Stimulated activated naive B cell treated with anti-CD40 and anti-IgM and Interleukin-4, amounts not matched to agents 10 μg/mL and 1 μg/mL and 100 μg/mL, for 72 hours (primary cell): ENCODE measurements at regions not wholly inside any gene's neighbourhood (a gene's known extent, or its start where the extent isn't known, plus 50 kb on each side); places are given as distances from the start of the nearest gene placed in this dataset.
"Not testable (repeated sequence)": the region's sequence is repeated elsewhere in the genome, so short reads cannot be mapped to it uniquely, and the experiment has no call there.

Experiments
- ATAC-seq, 2 donors: fragments of 150-1000 bp; cut with Tn5 transposase; replicated peaks; 2 replicates each; pipeline ENCODE4 v1.10.0; 2021; ENCODE audit warnings: moderate library complexity in 1 of 2
- DNase-seq: peaks from one replicate; pipeline ENCODE4 v3.0.0; 2021
- H3K27ac Mint-ChIP-seq: one replicate; pipeline ENCODE4 v1.8.0; 2022; ENCODE audit warnings: mild to moderate bottlenecking, mixed read lengths
- H3K27me3 Mint-ChIP-seq, 2 donors: one replicate each; pipeline ENCODE4 v1.8.0; 2022; ENCODE audit warnings: mixed read lengths in 2 of 2
- H3K36me3 Mint-ChIP-seq, 2 donors: one replicate each; pipeline ENCODE4 v1.8.0; 2022; ENCODE audit warnings: mixed read lengths in 2 of 2, mild to moderate bottlenecking in 1 of 2
- H3K4me1 Mint-ChIP-seq, 2 donors: one replicate each; pipeline ENCODE4 v1.8.0; 2022; ENCODE audit warnings: mixed read lengths in 2 of 2, mild to moderate bottlenecking in 1 of 2
- H3K4me3 Mint-ChIP-seq, 2 donors: one replicate each; pipeline ENCODE4 v1.8.0; 2022; ENCODE audit warnings: mild to moderate bottlenecking in 2 of 2, mixed read lengths in 2 of 2, moderate library complexity in 1 of 2
- H3K9me3 Mint-ChIP-seq, 2 donors: one replicate each; pipeline ENCODE4 v1.8.0; 2022; ENCODE audit warnings: mixed read lengths in 2 of 2, mild to moderate bottlenecking in 1 of 2

GRCh38 chr10:2881720-2882620 is 185.4 kb upstream of the PFKP start:
- ATAC-seq, result no peak
- no peak overlapping the region for H3K27ac Mint-ChIP-seq

GRCh38 chr10:2880050-2880449 is 187.3 kb upstream of the PFKP start:
- H3K4me3 Mint-ChIP-seq, H3K36me3 Mint-ChIP-seq, H3K9me3 Mint-ChIP-seq, H3K4me1 Mint-ChIP-seq, DNase-seq, ATAC-seq, H3K27ac Mint-ChIP-seq: not testable (repeated sequence)
- H3K27me3 Mint-ChIP-seq, result peaks cover 14 to 21% of the 10 kb centered on the region in 2 donors

More at GRCh38 chr10:2881720-2882620, 185.4 kb upstream of the PFKP start:
- no peak for DNase-seq
- H3K9me3 Mint-ChIP-seq, result no peaks in the 10 kb centered on the region
- H3K36me3 Mint-ChIP-seq, result no peaks in the 10 kb centered on the region
- no peak overlapping the region for H3K4me3 Mint-ChIP-seq
- peaks cover 14 to 21% of the 10 kb centered on the region in 2 donors for H3K27me3 Mint-ChIP-seq
- no peaks in the 10 kb centered on the region for H3K4me1 Mint-ChIP-seq

- Mint-ChIP-seq H3K9me3 (no peaks in the 10 kb centered on the region), H3K27ac (no peak overlapping the region), H3K27me3 (peaks cover 12 to 22% of the 10 kb centered on the region in 2 donors), H3K4me3 (no peak overlapping the region), H3K36me3 (no peaks in the 10 kb centered on the region), H3K4me1 (no peaks in the 10 kb centered on the region)
- ATAC-seq (no peak), DNase-seq (no peak)
Observed at GRCh38 chr10:2878818-2879217, 188.5 kb upstream of the PFKP start.

GRCh38 chr10:2876032-2876431 is 191.3 kb upstream of the PFKP start:
- Mint-ChIP-seq H3K27me3 (peaks cover 22 to 24% of the 10 kb centered on the region in 2 donors), H3K9me3 (no peaks in the 10 kb centered on the region), H3K36me3 (no peaks in the 10 kb centered on the region), H3K27ac (no peak overlapping the region), H3K4me3 (no peak overlapping the region), H3K4me1 (no peaks in the 10 kb centered on the region)
- DNase-seq, result no peak
- no peak for ATAC-seq

- Mint-ChIP-seq H3K4me1 (no peaks in the 10 kb centered on the region), H3K36me3 (no peaks in the 10 kb centered on the region), H3K9me3 (no peaks in the 10 kb centered on the region), H3K4me3 (no peak overlapping the region), H3K27me3 (peaks cover 16 to 19% of the 10 kb centered on the region in 2 donors), H3K27ac (no peak overlapping the region)
- DNase-seq, result no peak
- ATAC-seq, result no peak
Observed at GRCh38 chr10:2874963-2875362, 192.4 kb upstream of the PFKP start.

GRCh38 chr10:2873769-2874168 is 193.6 kb upstream of the PFKP start:
- Mint-ChIP-seq H3K4me3 (no peak overlapping the region), H3K27ac (no peak overlapping the region), H3K4me1 (no peaks in the 10 kb centered on the region), H3K36me3 (no peaks in the 10 kb centered on the region), H3K9me3 (no peaks in the 10 kb centered on the region), H3K27me3 (peaks cover 13 to 22% of the 10 kb centered on the region in 2 donors)
- ATAC-seq, result no peak
- DNase-seq, result no peak

GRCh38 chr10:2871673-2872219 is 195.6 kb upstream of the PFKP start:
- DNase-seq (no peak), ATAC-seq (no peak)
- Mint-ChIP-seq H3K9me3 (no peaks in the 10 kb centered on the region), H3K4me3 (no peak overlapping the region), H3K27ac (no peak overlapping the region), H3K4me1 (no peaks in the 10 kb centered on the region), H3K36me3 (no peaks in the 10 kb centered on the region), H3K27me3 (peaks cover 23 to 36% of the 10 kb centered on the region in 2 donors)

GRCh38 chr10:2870654-2871053 is 196.7 kb upstream of the PFKP start:
- Mint-ChIP-seq H3K27me3 (peaks cover 23 to 36% of the 10 kb centered on the region in 2 donors), H3K4me3 (no peak overlapping the region), H3K27ac (no peak overlapping the region), H3K36me3 (no peaks in the 10 kb centered on the region), H3K9me3 (no peaks in the 10 kb centered on the region), H3K4me1 (no peaks in the 10 kb centered on the region)
- ATAC-seq (no peak), DNase-seq (no peak)

GRCh38 chr10:2867788-2868299 is 199.5 kb upstream of the PFKP start:
- ATAC-seq (no peak), DNase-seq (no peak)
- Mint-ChIP-seq H3K4me3 (no peak overlapping the region), H3K27ac (no peak overlapping the region), H3K36me3 (no peaks in the 10 kb centered on the region), H3K27me3 (peaks cover 20 to 30% of the 10 kb centered on the region in 2 donors), H3K9me3 (no peaks in the 10 kb centered on the region), H3K4me1 (no peaks in the 10 kb centered on the region)

GRCh38 chr10:2866569-2866968 is 200.8 kb upstream of the PFKP start:
- H3K4me3 Mint-ChIP-seq, result no peak overlapping the region
- H3K36me3 Mint-ChIP-seq, result no peaks in the 10 kb centered on the region
- no peak for DNase-seq
- no peak overlapping the region for H3K27ac Mint-ChIP-seq
- H3K4me1 Mint-ChIP-seq, result no peaks in the 10 kb centered on the region
- ATAC-seq, result no peak
- H3K27me3 Mint-ChIP-seq, result peaks cover 23 to 25% of the 10 kb centered on the region in 2 donors
- no peaks in the 10 kb centered on the region for H3K9me3 Mint-ChIP-seq

GRCh38 chr10:2861632-2862210 is 205.6 kb upstream of the PFKP start:
- ATAC-seq, result no peak
- peaks cover 0 to 10% of the 10 kb centered on the region in 2 donors for H3K27me3 Mint-ChIP-seq
- H3K27ac Mint-ChIP-seq, result no peak overlapping the region
- no peak for DNase-seq
- H3K4me3 Mint-ChIP-seq, result no peak overlapping the region
- no peaks in the 10 kb centered on the region for H3K4me1 Mint-ChIP-seq
- H3K9me3 Mint-ChIP-seq, result peaks cover 3 to 5% of the 10 kb centered on the region in 2 donors
- no peaks in the 10 kb centered on the region for H3K36me3 Mint-ChIP-seq

- Mint-ChIP-seq H3K27ac (no peak overlapping the region), H3K4me1 (no peaks in the 10 kb centered on the region), H3K36me3 (no peaks in the 10 kb centered on the region), H3K4me3 (no peak overlapping the region), H3K27me3 (peaks cover 11 to 17% of the 10 kb centered on the region in 2 donors), H3K9me3 (peaks cover 3 to 5% of the 10 kb centered on the region in 2 donors)
- ATAC-seq (no peak), DNase-seq (no peak)
Observed at GRCh38 chr10:2858452-2858851, 208.9 kb upstream of the PFKP start.

GRCh38 chr10:2856598-2856997 is 210.8 kb upstream of the PFKP start:
- peaks cover 3 to 5% of the 10 kb centered on the region in 2 donors for H3K9me3 Mint-ChIP-seq
- no peak overlapping the region for H3K4me3 Mint-ChIP-seq
- DNase-seq (no peak), ATAC-seq (no peak)
- H3K27me3 Mint-ChIP-seq, result peaks cover 11 to 12% of the 10 kb centered on the region in 2 donors
- no peaks in the 10 kb centered on the region for H3K4me1 Mint-ChIP-seq
- no peaks in the 10 kb centered on the region for H3K36me3 Mint-ChIP-seq
- H3K27ac Mint-ChIP-seq, result no peak overlapping the region

- peaks cover 0 to 2% of the 10 kb centered on the region in 2 donors for H3K9me3 Mint-ChIP-seq
- DNase-seq (no peak), ATAC-seq (no peak)
- H3K36me3 Mint-ChIP-seq, result no peaks in the 10 kb centered on the region
- peaks cover 11 to 12% of the 10 kb centered on the region in 2 donors for H3K27me3 Mint-ChIP-seq
- H3K27ac Mint-ChIP-seq, result no peak overlapping the region
- H3K4me1 Mint-ChIP-seq, result no peaks in the 10 kb centered on the region
- H3K4me3 Mint-ChIP-seq, result no peak overlapping the region
Observed at GRCh38 chr10:2852574-2853323, 214.6 kb upstream of the PFKP start.
